ENCODE measurements at regions not wholly inside any gene's neighbourhood (a gene's known extent, or its start where the extent isn't known, plus 50 kb on each side); places are given as distances from the start of the nearest gene placed in this dataset.
"Not testable (repeated sequence)": the region's sequence is repeated elsewhere in the genome, so short reads cannot be mapped to it uniquely, and the experiment has no call there.

- Histone ChIP-seq H3K27me3 (replicated peaks in 2 of 5; ENCODE audit: control insufficient read depth in 4 of 5, insufficient read depth in 5 of 5, low read length in 4 of 5) (peaks cover 0 to 23% (median 3%) of the 10 kb centered on the region in 5 experiments), H3K4me3 (ENCODE audit: control insufficient read depth in 1 of 7, extremely low read depth in 1 of 7, insufficient read depth in 4 of 7, low read depth in 2 of 7, low read length in 6 of 7) (no peak overlapping the region), H3K27ac (ENCODE audit: insufficient read depth in 1 of 2, low read depth in 1 of 2, low read length in 2 of 2, poor library complexity in 1 of 2, severe bottlenecking in 2 of 2) (no peak overlapping the region), H3K36me3 (ENCODE audit: control insufficient read depth in 4 of 4, insufficient read depth in 4 of 4, low read length in 3 of 4) (no peaks in the 10 kb centered on the region), H3K9me3 (ENCODE audit: control extremely low read depth in 1 of 5, control insufficient read depth in 4 of 5, insufficient read depth in 2 of 5, low read depth in 1 of 5, low read length in 4 of 5) (no peaks in the 10 kb centered on the region), H3K4me1 (ENCODE audit: control extremely low read depth in 1 of 4, control insufficient read depth in 4 of 4, insufficient read depth in 4 of 4, low read length in 3 of 4) (no peaks in the 10 kb centered on the region)
- ChIA-PET POLR2A (no interaction called here), CTCF (no interaction called here)
- no peak for DNase-seq
- no CpG with 5 or more reads among the region's 1 CpG for WGBS (ENCODE audit: insufficient coverage)
Measured at GRCh38 chr11:44383246-44383645, 73.3 kb upstream of the ALX4 start.

GRCh38 chr11:44387415-44387814 is 77.5 kb upstream of the ALX4 start:
- Histone ChIP-seq H3K27ac (ENCODE audit: insufficient read depth in 1 of 2, low read depth in 1 of 2, low read length in 2 of 2, poor library complexity in 1 of 2, severe bottlenecking in 2 of 2) (no peak overlapping the region), H3K9me3 (ENCODE audit: control extremely low read depth in 1 of 5, control insufficient read depth in 4 of 5, insufficient read depth in 2 of 5, low read depth in 1 of 5, low read length in 4 of 5) (peaks cover 0 to 7% (median 6%) of the 10 kb centered on the region in 5 experiments), H3K27me3 (replicated peaks in 2 of 5; ENCODE audit: control insufficient read depth in 4 of 5, insufficient read depth in 5 of 5, low read length in 4 of 5) (peaks cover 2 to 17% (median 6%) of the 10 kb centered on the region in 5 experiments), H3K36me3 (ENCODE audit: control insufficient read depth in 4 of 4, insufficient read depth in 4 of 4, low read length in 3 of 4) (no peaks in the 10 kb centered on the region), H3K4me3 (ENCODE audit: control insufficient read depth in 1 of 7, extremely low read depth in 1 of 7, insufficient read depth in 4 of 7, low read depth in 2 of 7, low read length in 6 of 7) (no peak overlapping the region), H3K4me1 (ENCODE audit: control extremely low read depth in 1 of 4, control insufficient read depth in 4 of 4, insufficient read depth in 4 of 4, low read length in 3 of 4) (peaks cover 0 to 5% (median 0%) of the 10 kb centered on the region in 4 experiments)
- 67% methylated on average over 3 of the region's 4 CpGs for WGBS (ENCODE audit: insufficient coverage)
- POLR2A ChIA-PET = no interaction called here
- CTCF ChIA-PET = no interaction called here
- DNase-seq = no peak

DNA sequence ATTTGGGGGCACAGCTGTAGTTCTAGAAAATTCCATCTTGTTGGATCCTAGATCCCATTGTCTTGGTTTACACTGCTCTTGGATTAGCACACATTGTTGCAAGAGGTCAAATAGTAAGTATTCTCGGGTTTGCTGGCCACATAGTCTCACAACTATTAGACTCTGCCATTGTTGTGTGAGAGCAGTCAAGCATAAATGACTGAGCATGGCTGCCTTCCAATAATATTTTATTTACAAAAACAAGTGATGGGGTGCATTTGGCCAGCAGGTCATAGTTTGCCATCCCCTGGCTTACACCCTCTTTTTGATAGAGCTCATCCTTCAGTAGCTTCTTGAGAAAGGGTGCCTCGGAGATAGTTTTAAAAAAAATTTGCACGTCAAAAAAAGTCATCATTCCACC is 77.9 kb upstream of the ALX4 start:
- H3K9me3 ChIP-seq (ENCODE audit: control extremely low read depth in 1 of 5, control insufficient read depth in 4 of 5, insufficient read depth in 2 of 5, low read depth in 1 of 5, low read length in 4 of 5) = peaks cover 0 to 7% (median 6%) of the 10 kb centered on the region in 5 experiments
- H3K36me3 ChIP-seq (ENCODE audit: control insufficient read depth in 4 of 4, insufficient read depth in 4 of 4, low read length in 3 of 4) = no peaks in the 10 kb centered on the region
- POLR2A ChIA-PET = no interaction called here
- H3K27me3 ChIP-seq (replicated peaks in 2 of 5; ENCODE audit: control insufficient read depth in 4 of 5, insufficient read depth in 5 of 5, low read length in 4 of 5) = peaks cover 2 to 14% (median 6%) of the 10 kb centered on the region in 5 experiments
- peaks cover 0 to 5% (median 0%) of the 10 kb centered on the region in 4 experiments for H3K4me1 ChIP-seq (ENCODE audit: control extremely low read depth in 1 of 4, control insufficient read depth in 4 of 4, insufficient read depth in 4 of 4, low read length in 3 of 4)
- WGBS (ENCODE audit: insufficient coverage) = no CpG with 5 or more reads among the region's 3 CpGs
- CTCF ChIA-PET = no interaction called here
- DNase-seq = no peak
- H3K4me3 ChIP-seq (ENCODE audit: control insufficient read depth in 1 of 7, extremely low read depth in 1 of 7, insufficient read depth in 4 of 7, low read depth in 2 of 7, low read length in 6 of 7) = no peak overlapping the region
- no peak overlapping the region for H3K27ac ChIP-seq (ENCODE audit: insufficient read depth in 1 of 2, low read depth in 1 of 2, low read length in 2 of 2, poor library complexity in 1 of 2, severe bottlenecking in 2 of 2)

GRCh38 chr11:44388828-44389657 is 79.1 kb upstream of the ALX4 start:
- Histone ChIP-seq H3K4me3 (ENCODE audit: control insufficient read depth in 1 of 7, extremely low read depth in 1 of 7, insufficient read depth in 4 of 7, low read depth in 2 of 7, low read length in 6 of 7) (peak overlapping the region in 1 of 7 experiments; percentile 45), H3K27me3 (replicated peaks in 2 of 5; ENCODE audit: control insufficient read depth in 4 of 5, insufficient read depth in 5 of 5, low read length in 4 of 5) (peaks cover 0 to 10% (median 6%) of the 10 kb centered on the region in 5 experiments), H3K36me3 (ENCODE audit: control insufficient read depth in 4 of 4, insufficient read depth in 4 of 4, low read length in 3 of 4) (no peaks in the 10 kb centered on the region), H3K27ac (ENCODE audit: insufficient read depth in 1 of 2, low read depth in 1 of 2, low read length in 2 of 2, poor library complexity in 1 of 2, severe bottlenecking in 2 of 2) (no peak overlapping the region), H3K9me3 (ENCODE audit: control extremely low read depth in 1 of 5, control insufficient read depth in 4 of 5, insufficient read depth in 2 of 5, low read depth in 1 of 5, low read length in 4 of 5) (peaks cover 0 to 7% (median 6%) of the 10 kb centered on the region in 5 experiments), H3K4me1 (ENCODE audit: control extremely low read depth in 1 of 4, control insufficient read depth in 4 of 4, insufficient read depth in 4 of 4, low read length in 3 of 4) (peaks cover 0 to 5% (median 0%) of the 10 kb centered on the region in 4 experiments)
- DNase-seq = no peak
- 33% methylated on average over 5 of the region's 10 CpGs for WGBS (ENCODE audit: insufficient coverage)
- CTCF ChIA-PET = interaction anchor here (0.7 kb wide), 1 partner anchor 8 kb away, joined by 3 read pairs; no protein-coding TSS in a partner anchor
- POLR2A ChIA-PET = no interaction called here

DNA sequence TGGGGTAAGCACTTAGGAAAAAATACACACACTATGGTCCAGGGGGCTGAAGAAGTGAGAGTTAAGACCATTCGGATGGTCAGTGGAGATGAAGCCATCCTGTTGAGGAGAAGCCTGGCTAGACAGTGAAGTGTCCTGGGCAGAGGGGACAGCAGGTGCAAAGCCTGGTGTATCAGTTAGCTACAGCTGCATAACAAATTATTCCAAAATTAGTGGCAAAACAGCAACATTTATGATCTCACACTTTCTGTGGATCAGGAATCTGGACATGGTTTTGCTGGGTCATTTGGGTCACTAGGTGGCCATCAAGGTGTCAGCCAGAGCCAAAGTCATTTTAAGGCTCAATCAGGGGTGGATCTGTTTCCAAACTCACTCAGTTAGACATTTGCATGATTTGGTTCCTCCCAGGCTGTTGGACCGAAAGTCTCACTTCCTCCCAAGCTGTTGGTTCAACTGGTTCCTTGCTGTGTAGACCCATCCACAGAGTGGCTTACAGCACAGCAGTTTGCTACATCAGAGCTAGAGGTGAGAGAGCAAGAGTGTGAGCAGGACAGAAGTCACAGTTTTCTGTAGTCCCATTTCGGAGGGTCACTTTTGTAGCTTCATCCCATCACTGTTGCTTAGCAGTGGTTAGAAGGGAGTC is 80.1 kb upstream of the ALX4 start:
- ChIA-PET CTCF (no interaction called here), POLR2A (no interaction called here)
- no peaks in the 10 kb centered on the region for H3K36me3 ChIP-seq (ENCODE audit: control insufficient read depth in 4 of 4, insufficient read depth in 4 of 4, low read length in 3 of 4)
- H3K4me3 ChIP-seq (ENCODE audit: control insufficient read depth in 1 of 7, extremely low read depth in 1 of 7, insufficient read depth in 4 of 7, low read depth in 2 of 7, low read length in 6 of 7) = no peak overlapping the region
- no peak overlapping the region for H3K27ac ChIP-seq (ENCODE audit: insufficient read depth in 1 of 2, low read depth in 1 of 2, low read length in 2 of 2, poor library complexity in 1 of 2, severe bottlenecking in 2 of 2)
- H3K27me3 ChIP-seq (replicated peaks in 2 of 5; ENCODE audit: control insufficient read depth in 4 of 5, insufficient read depth in 5 of 5, low read length in 4 of 5) = peaks cover 0 to 9% (median 6%) of the 10 kb centered on the region in 5 experiments
- DNase-seq = no peak
- peaks cover 0 to 5% (median 0%) of the 10 kb centered on the region in 4 experiments for H3K4me1 ChIP-seq (ENCODE audit: control extremely low read depth in 1 of 4, control insufficient read depth in 4 of 4, insufficient read depth in 4 of 4, low read length in 3 of 4)
- WGBS (ENCODE audit: insufficient coverage) = 100% methylated on average over 3 of the region's 3 CpGs
- H3K9me3 ChIP-seq (ENCODE audit: control extremely low read depth in 1 of 5, control insufficient read depth in 4 of 5, insufficient read depth in 2 of 5, low read depth in 1 of 5, low read length in 4 of 5) = peaks cover 0 to 7% (median 6%) of the 10 kb centered on the region in 5 experiments

- H3K4me1 ChIP-seq (ENCODE audit: control extremely low read depth in 1 of 4, control insufficient read depth in 4 of 4, insufficient read depth in 4 of 4, low read length in 3 of 4); H3K4me3 ChIP-seq (ENCODE audit: control insufficient read depth in 1 of 7, extremely low read depth in 1 of 7, insufficient read depth in 4 of 7, low read depth in 2 of 7, low read length in 6 of 7); H3K36me3 ChIP-seq (ENCODE audit: control insufficient read depth in 4 of 4, insufficient read depth in 4 of 4, low read length in 3 of 4); DNase-seq; POLR2A ChIA-PET; H3K9me3 ChIP-seq (ENCODE audit: control extremely low read depth in 1 of 5, control insufficient read depth in 4 of 5, insufficient read depth in 2 of 5, low read depth in 1 of 5, low read length in 4 of 5); CTCF ChIA-PET; H3K27me3 ChIP-seq (replicated peaks in 2 of 5; ENCODE audit: control insufficient read depth in 4 of 5, insufficient read depth in 5 of 5, low read length in 4 of 5); H3K27ac ChIP-seq (ENCODE audit: insufficient read depth in 1 of 2, low read depth in 1 of 2, low read length in 2 of 2, poor library complexity in 1 of 2, severe bottlenecking in 2 of 2): not testable (repeated sequence)
- no CpG with 5 or more reads among the region's 3 CpGs for WGBS (ENCODE audit: insufficient coverage)
Measured at GRCh38 chr11:44391004-44391403, 81.1 kb upstream of the ALX4 start.

GRCh38 chr11:44396746-44397145 is 86.8 kb upstream of the ALX4 start:
- 80% methylated on average over 10 of the region's 10 CpGs for WGBS (ENCODE audit: insufficient coverage)
- H3K4me3 ChIP-seq (ENCODE audit: control insufficient read depth in 1 of 7, extremely low read depth in 1 of 7, insufficient read depth in 4 of 7, low read depth in 2 of 7, low read length in 6 of 7); H3K27ac ChIP-seq (ENCODE audit: insufficient read depth in 1 of 2, low read depth in 1 of 2, low read length in 2 of 2, poor library complexity in 1 of 2, severe bottlenecking in 2 of 2); H3K27me3 ChIP-seq (replicated peaks in 2 of 5; ENCODE audit: control insufficient read depth in 4 of 5, insufficient read depth in 5 of 5, low read length in 4 of 5); POLR2A ChIA-PET; H3K4me1 ChIP-seq (ENCODE audit: control extremely low read depth in 1 of 4, control insufficient read depth in 4 of 4, insufficient read depth in 4 of 4, low read length in 3 of 4); H3K9me3 ChIP-seq (ENCODE audit: control extremely low read depth in 1 of 5, control insufficient read depth in 4 of 5, insufficient read depth in 2 of 5, low read depth in 1 of 5, low read length in 4 of 5); DNase-seq; H3K36me3 ChIP-seq (ENCODE audit: control insufficient read depth in 4 of 4, insufficient read depth in 4 of 4, low read length in 3 of 4): not testable (repeated sequence)
- CTCF ChIA-PET = interaction anchor here (1.1 kb wide), 1 partner anchor 8 kb away, joined by 3 read pairs; no protein-coding TSS in a partner anchor
